D721Med (cell line): ENCODE measurements at regions not wholly inside any gene's neighbourhood (a gene's known extent, or its start where the extent isn't known, plus 50 kb on each side); places are given as distances from the start of the nearest gene placed in this dataset.

Experiments
- DNase-seq: peaks from one replicate; pipeline ENCODE4 v3.0.0; 2011; ENCODE audit warnings: low spot score; ENCODE audit not compliant: insufficient read length
- FAIRE-seq: peaks from 2 replicates; lab custom pipeline; 2011; peaks lifted over from hg19 to GRCh38; lab: Jason Lieb, UNC
- CTCF ChIP-seq: IDR thresholded peaks from 2 replicates; pipeline ENCODE4 v1.5.1; 2012; ENCODE audit warnings: mild to moderate bottlenecking, control low read depth; ENCODE audit not compliant: insufficient read depth; ENCODE audit errors: missing control alignments

- no peak for TF ChIP-seq CTCF
- FAIRE-seq (no peak), DNase-seq (no peak)
Observed at GRCh38 chr4:45883421-45883820, 240.4 kb downstream of the GABRG1 start.

GRCh38 chr4:45876235-45876890 is 247.5 kb downstream of the GABRG1 start:
- no peak for TF ChIP-seq CTCF
- DNase-seq, result no peak
- FAIRE-seq, result no peak

- FAIRE-seq, result no peak
Observed at GRCh38 chr4:45869184-45869583, 254.7 kb downstream of the GABRG1 start.

GRCh38 chr4:45865781-45866180 is 258.1 kb downstream of the GABRG1 start:
- FAIRE-seq (no peak), DNase-seq (no peak)
- no peak for TF ChIP-seq CTCF

More at GRCh38 chr4:45869184-45869583, 254.7 kb downstream of the GABRG1 start:
- no peak for TF ChIP-seq CTCF
- DNase-seq, result no peak

GRCh38 chr4:45855857-45856256 is 268.0 kb downstream of the GABRG1 start:
- TF ChIP-seq CTCF, result no peak
- DNase-seq, result no peak
- no peak for FAIRE-seq

GRCh38 chr4:45846016-45846415 is 277.8 kb downstream of the GABRG1 start:
- no peak for DNase-seq
- FAIRE-seq, result no peak
- TF ChIP-seq CTCF, result no peak

GRCh38 chr4:45841791-45842190 is 282.1 kb downstream of the GABRG1 start:
- FAIRE-seq (no peak), DNase-seq (no peak)
- TF ChIP-seq CTCF, result no peak
